ENCODE measurements at regions not wholly inside any gene's neighbourhood (a gene's known extent, or its start where the extent isn't known, plus 50 kb on each side); places are given as distances from the start of the nearest gene placed in this dataset.

GRCh38 chr15:48012191-48012590 lies 108.6 kb upstream of the SLC24A5 start:
- no peaks in the 10 kb centered on the region for H3K27me3 ChIP-seq (ENCODE audit: control insufficient read depth, insufficient read depth, low read length)
- DNase-seq (ENCODE audit: low read depth): no peak
- H3K4me3 ChIP-seq (ENCODE audit: low read depth, low read length): no peak overlapping the region
- no peak for TF ChIP-seq CTCF (IDR thresholded peaks at IDR 0.05; ENCODE audit: insufficient read depth, low read length, poor library complexity, severe bottlenecking)
- H3K36me3 ChIP-seq (ENCODE audit: control insufficient read depth, insufficient read depth, low read length): no peaks in the 10 kb centered on the region

- no peaks in the 10 kb centered on the region for H3K27me3 ChIP-seq (ENCODE audit: control insufficient read depth, insufficient read depth, low read length)
- no peak for DNase-seq (ENCODE audit: low read depth)
- no peak overlapping the region for H3K4me3 ChIP-seq (ENCODE audit: low read depth, low read length)
- TF ChIP-seq CTCF (IDR thresholded peaks at IDR 0.05; ENCODE audit: insufficient read depth, low read length, poor library complexity, severe bottlenecking): no peak
- no peaks in the 10 kb centered on the region for H3K36me3 ChIP-seq (ENCODE audit: control insufficient read depth, insufficient read depth, low read length)
Measured at GRCh38 chr15:48016865-48017264, 103.9 kb upstream of the SLC24A5 start.

- no peaks in the 10 kb centered on the region for H3K36me3 ChIP-seq (ENCODE audit: control insufficient read depth, insufficient read depth, low read length)
- no peaks in the 10 kb centered on the region for H3K27me3 ChIP-seq (ENCODE audit: control insufficient read depth, insufficient read depth, low read length)
- no peak for TF ChIP-seq CTCF (IDR thresholded peaks at IDR 0.05; ENCODE audit: insufficient read depth, low read length, poor library complexity, severe bottlenecking)
- no peak overlapping the region for H3K4me3 ChIP-seq (ENCODE audit: low read depth, low read length)
- no peak for DNase-seq (ENCODE audit: low read depth)
Measured at GRCh38 chr15:48017747-48018146, 103.0 kb upstream of the SLC24A5 start.

- Histone ChIP-seq H3K4me3 (ENCODE audit: low read depth, low read length) (no peak overlapping the region), H3K27me3 (ENCODE audit: control insufficient read depth, insufficient read depth, low read length) (no peaks in the 10 kb centered on the region), H3K36me3 (ENCODE audit: control insufficient read depth, insufficient read depth, low read length) (no peaks in the 10 kb centered on the region)
- no peak for TF ChIP-seq CTCF (IDR thresholded peaks at IDR 0.05; ENCODE audit: insufficient read depth, low read length, poor library complexity, severe bottlenecking)
- DNase-seq (ENCODE audit: low read depth): no peak
Measured at GRCh38 chr15:48020166-48020565, 100.6 kb upstream of the SLC24A5 start.

- H3K4me3 ChIP-seq (ENCODE audit: low read depth, low read length): no peak overlapping the region
- TF ChIP-seq CTCF (IDR thresholded peaks at IDR 0.05; ENCODE audit: insufficient read depth, low read length, poor library complexity, severe bottlenecking): no peak
- no peaks in the 10 kb centered on the region for H3K36me3 ChIP-seq (ENCODE audit: control insufficient read depth, insufficient read depth, low read length)
- DNase-seq (ENCODE audit: low read depth): peak; percentile 50
- no peaks in the 10 kb centered on the region for H3K27me3 ChIP-seq (ENCODE audit: control insufficient read depth, insufficient read depth, low read length)
Measured at GRCh38 chr15:48021336-48022086, 99.3 kb upstream of the SLC24A5 start.

- TF ChIP-seq CTCF (IDR thresholded peaks at IDR 0.05; ENCODE audit: insufficient read depth, low read length, poor library complexity, severe bottlenecking): no peak
- Histone ChIP-seq H3K4me3 (ENCODE audit: low read depth, low read length) (no peak overlapping the region), H3K27me3 (ENCODE audit: control insufficient read depth, insufficient read depth, low read length) (no peaks in the 10 kb centered on the region), H3K36me3 (ENCODE audit: control insufficient read depth, insufficient read depth, low read length) (no peaks in the 10 kb centered on the region)
- DNase-seq (ENCODE audit: low read depth): no peak
Measured at GRCh38 chr15:48025118-48025517, 95.7 kb upstream of the SLC24A5 start.

Measured in kidney epithelial cell (primary cell).